Loucy (cell line): ENCODE measurements at regions not wholly inside any gene's neighbourhood (a gene's known extent, or its start where the extent isn't known, plus 50 kb on each side); places are given as distances from the start of the nearest gene placed in this dataset.

Experiments
- EZH2phosphoT487 ChIP-seq: fragments of 200-600 bp; IDR thresholded peaks from 2 replicates; pipeline ENCODE4 v1.6.1; 2018; ENCODE audit warnings: antibody characterized with exemption, mild to moderate bottlenecking, moderate library complexity, borderline replicate concordance
- TF ChIP-seq, protein P1 (sequence below): fragments of 200-600 bp; sonication (generic); conservative IDR thresholded peaks from 2 replicates; pipeline ENCODE4 v1.5.1; 2014; ENCODE audit warnings: mild to moderate bottlenecking, antibody characterized with exemption, low read length

DNA sequence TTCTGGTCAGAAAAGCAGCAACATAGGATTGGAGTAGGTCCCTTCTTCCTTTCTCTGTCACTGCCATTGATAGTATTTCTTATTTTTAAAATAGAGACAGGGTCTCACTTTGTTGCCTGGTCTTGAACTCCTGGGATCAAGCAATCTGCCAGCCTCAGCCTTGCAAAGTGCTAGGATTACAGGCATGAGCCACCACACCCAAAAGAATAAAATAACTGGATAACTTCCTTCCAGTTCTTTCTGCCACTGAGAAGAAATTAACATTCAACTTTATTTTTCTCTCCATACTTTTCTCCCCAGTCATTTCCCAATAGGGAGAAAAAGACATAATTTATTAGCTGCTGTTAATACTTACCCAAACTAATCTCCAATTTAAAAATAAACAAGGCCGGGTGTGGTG, 91.9 kb upstream of the MED13 start:
- TF ChIP-seq, protein P1, sequence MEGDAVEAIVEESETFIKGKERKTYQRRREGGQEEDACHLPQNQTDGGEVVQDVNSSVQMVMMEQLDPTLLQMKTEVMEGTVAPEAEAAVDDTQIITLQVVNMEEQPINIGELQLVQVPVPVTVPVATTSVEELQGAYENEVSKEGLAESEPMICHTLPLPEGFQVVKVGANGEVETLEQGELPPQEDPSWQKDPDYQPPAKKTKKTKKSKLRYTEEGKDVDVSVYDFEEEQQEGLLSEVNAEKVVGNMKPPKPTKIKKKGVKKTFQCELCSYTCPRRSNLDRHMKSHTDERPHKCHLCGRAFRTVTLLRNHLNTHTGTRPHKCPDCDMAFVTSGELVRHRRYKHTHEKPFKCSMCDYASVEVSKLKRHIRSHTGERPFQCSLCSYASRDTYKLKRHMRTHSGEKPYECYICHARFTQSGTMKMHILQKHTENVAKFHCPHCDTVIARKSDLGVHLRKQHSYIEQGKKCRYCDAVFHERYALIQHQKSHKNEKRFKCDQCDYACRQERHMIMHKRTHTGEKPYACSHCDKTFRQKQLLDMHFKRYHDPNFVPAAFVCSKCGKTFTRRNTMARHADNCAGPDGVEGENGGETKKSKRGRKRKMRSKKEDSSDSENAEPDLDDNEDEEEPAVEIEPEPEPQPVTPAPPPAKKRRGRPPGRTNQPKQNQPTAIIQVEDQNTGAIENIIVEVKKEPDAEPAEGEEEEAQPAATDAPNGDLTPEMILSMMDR = no peak
- TF ChIP-seq EZH2phosphoT487 = no peak
